ENCODE measurements at regions not wholly inside any gene's neighbourhood (a gene's known extent, or its start where the extent isn't known, plus 50 kb on each side); places are given as distances from the start of the nearest gene placed in this dataset.

DNA sequence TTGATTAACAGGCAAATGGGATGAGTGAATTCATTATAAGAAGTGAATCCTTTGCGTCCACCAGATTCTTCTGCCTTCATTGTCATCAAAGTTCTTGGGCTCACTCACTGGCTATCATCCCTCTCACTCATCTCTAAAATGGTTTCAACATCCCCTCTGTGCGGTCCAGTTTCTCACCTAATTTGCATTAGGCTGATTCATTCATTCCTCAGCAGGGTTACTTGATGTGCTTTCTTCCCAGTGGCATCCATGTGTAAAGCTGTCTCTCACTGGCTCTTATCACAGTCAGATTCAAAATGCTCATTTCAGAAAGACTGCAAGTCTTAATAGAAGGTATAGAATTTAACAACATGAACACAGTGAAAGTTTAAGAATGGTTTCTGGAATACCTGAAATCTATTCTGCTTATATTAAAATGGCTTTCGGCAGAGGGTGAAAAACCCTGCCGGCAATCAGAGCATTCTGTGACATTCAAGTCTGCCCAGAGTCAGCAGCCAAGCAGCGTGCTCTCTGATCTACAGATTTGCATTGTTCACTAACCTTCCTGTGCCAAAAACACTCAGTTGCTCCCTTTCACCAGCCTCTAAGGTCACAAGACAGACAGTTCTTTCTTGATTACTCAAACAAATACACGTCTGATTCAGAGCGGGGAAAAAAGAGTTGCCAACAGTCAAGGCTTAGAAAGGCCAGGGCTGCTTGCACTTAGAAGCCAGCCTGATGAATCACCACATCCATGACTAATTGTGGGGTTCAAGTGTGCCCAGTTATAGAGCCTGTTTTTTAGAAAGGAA, 106.7 kb downstream of the TES start:
- TF ChIP-seq, protein P1, sequence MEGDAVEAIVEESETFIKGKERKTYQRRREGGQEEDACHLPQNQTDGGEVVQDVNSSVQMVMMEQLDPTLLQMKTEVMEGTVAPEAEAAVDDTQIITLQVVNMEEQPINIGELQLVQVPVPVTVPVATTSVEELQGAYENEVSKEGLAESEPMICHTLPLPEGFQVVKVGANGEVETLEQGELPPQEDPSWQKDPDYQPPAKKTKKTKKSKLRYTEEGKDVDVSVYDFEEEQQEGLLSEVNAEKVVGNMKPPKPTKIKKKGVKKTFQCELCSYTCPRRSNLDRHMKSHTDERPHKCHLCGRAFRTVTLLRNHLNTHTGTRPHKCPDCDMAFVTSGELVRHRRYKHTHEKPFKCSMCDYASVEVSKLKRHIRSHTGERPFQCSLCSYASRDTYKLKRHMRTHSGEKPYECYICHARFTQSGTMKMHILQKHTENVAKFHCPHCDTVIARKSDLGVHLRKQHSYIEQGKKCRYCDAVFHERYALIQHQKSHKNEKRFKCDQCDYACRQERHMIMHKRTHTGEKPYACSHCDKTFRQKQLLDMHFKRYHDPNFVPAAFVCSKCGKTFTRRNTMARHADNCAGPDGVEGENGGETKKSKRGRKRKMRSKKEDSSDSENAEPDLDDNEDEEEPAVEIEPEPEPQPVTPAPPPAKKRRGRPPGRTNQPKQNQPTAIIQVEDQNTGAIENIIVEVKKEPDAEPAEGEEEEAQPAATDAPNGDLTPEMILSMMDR (IDR thresholded peaks at IDR 0.05) = no peak
- TF ChIP-seq POLR2A (IDR thresholded peaks at IDR 0.05) = no peak

Measured in testis (tissue), 2 donors.